Activated CD8-positive, alpha-beta memory T cell treated with anti-CD3 and anti-CD28 coated beads, Interleukin-2, amount 50 U/mL, for 4 hours (primary cell): ENCODE measurements at regions not wholly inside any gene's neighbourhood (a gene's known extent, or its start where the extent isn't known, plus 50 kb on each side); places are given as distances from the start of the nearest gene placed in this dataset.
A peak's percentile ranks its signal among the peaks of the same experiment; 100 is the strongest.

ENCODE experiments used
- DNase-seq: peaks from one replicate; pipeline ENCODE4 v3.0.0-alpha.2; 2020

GRCh38 chr2:144211065-144211464 is 308.9 kb downstream of the ZEB2 start:
- no peak for DNase-seq

- DNase-seq: no peak
Observed at GRCh38 chr2:144210076-144210475, 309.8 kb downstream of the ZEB2 start.

- DNase-seq: no peak
Observed at GRCh38 chr2:144208924-144209323, 311.0 kb downstream of the ZEB2 start.

GRCh38 chr2:144206019-144206418 is 313.9 kb downstream of the ZEB2 start:
- no peak for DNase-seq

- no peak for DNase-seq
Observed at GRCh38 chr2:144201868-144202468, 318.0 kb downstream of the ZEB2 start.

GRCh38 chr2:144201126-144201525 is 318.8 kb downstream of the ZEB2 start:
- DNase-seq: no peak

- no peak for DNase-seq
Observed at GRCh38 chr2:144198116-144198515, 321.8 kb downstream of the ZEB2 start.

GRCh38 chr2:144194326-144195071 is 325.4 kb downstream of the ZEB2 start:
- no peak for DNase-seq

GRCh38 chr2:144190908-144191605 is 328.9 kb downstream of the ZEB2 start:
- no peak for DNase-seq

GRCh38 chr2:144183727-144184126 is 336.2 kb downstream of the ZEB2 start:
- peak; percentile 74 for DNase-seq

GRCh38 chr2:144181001-144181400 is 338.9 kb downstream of the ZEB2 start:
- no peak for DNase-seq

- no peak for DNase-seq
Observed at GRCh38 chr2:144180131-144180530, 339.8 kb downstream of the ZEB2 start.

- DNase-seq: no peak
Observed at GRCh38 chr2:144170179-144170578, 349.7 kb downstream of the ZEB2 start.

- no peak for DNase-seq
Observed at GRCh38 chr2:144166743-144167142, 353.2 kb downstream of the ZEB2 start.

GRCh38 chr2:144165599-144166250 is 354.2 kb downstream of the ZEB2 start:
- no peak for DNase-seq

GRCh38 chr2:144163592-144163991 is 356.3 kb downstream of the ZEB2 start:
- no peak for DNase-seq

GRCh38 chr2:144162652-144163051 is 357.3 kb downstream of the ZEB2 start:
- DNase-seq: peak; percentile 53

GRCh38 chr2:144161061-144161460 is 358.9 kb downstream of the ZEB2 start:
- DNase-seq: no peak

- no peak for DNase-seq
Observed at GRCh38 chr2:144159240-144159639, 360.7 kb downstream of the ZEB2 start.

GRCh38 chr2:144158096-144158495 is 361.8 kb downstream of the ZEB2 start:
- no peak for DNase-seq

GRCh38 chr2:144156736-144157640 is 362.9 kb downstream of the ZEB2 start:
- no peak for DNase-seq

- DNase-seq: no peak
Observed at GRCh38 chr2:144154205-144154604, 365.7 kb downstream of the ZEB2 start.
